ENCODE measurements at regions not wholly inside any gene's neighbourhood (a gene's known extent, or its start where the extent isn't known, plus 50 kb on each side); places are given as distances from the start of the nearest gene placed in this dataset.
A peak's percentile ranks its signal among the peaks of the same experiment; 100 is the strongest.

DNA sequence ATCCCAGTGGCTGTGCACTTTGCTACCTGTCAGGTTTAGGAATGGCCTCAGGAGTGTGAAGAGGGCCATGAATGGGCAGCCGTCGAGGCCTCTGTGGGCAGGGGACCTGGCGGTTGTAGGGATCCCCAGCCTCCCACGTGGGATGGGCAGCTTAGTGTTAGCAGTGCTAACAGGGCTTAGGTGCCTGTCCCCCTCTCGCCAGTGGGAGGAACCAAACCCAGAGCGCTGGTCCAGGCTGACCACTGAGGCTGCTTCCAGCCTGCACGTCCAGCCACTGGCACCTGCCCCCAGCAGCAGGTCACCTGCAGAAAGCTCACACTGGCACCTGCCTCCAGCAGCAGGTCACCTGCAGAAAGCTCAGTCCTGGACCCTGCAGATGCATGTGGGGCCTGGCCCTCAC, 162.2 kb upstream of the CIBAR2 start:
- H3K4me1 Mint-ChIP-seq (ENCODE audit: low read depth), result no peaks in the 10 kb centered on the region
- no peak overlapping the region for H3K4me3 Mint-ChIP-seq
- no peaks in the 10 kb centered on the region for H3K9me3 Mint-ChIP-seq
- intact Hi-C loops (cut with micrococcal nuclease), result no loop called here
- no peaks in the 10 kb centered on the region for H3K36me3 Mint-ChIP-seq (ENCODE audit: low read depth)
- no peak overlapping the region for H3K27ac Mint-ChIP-seq
- H3K27me3 Mint-ChIP-seq (ENCODE audit: insufficient read depth), result no peaks in the 10 kb centered on the region
- DNase-seq (ENCODE audit: low spot score), result no peak

DNA sequence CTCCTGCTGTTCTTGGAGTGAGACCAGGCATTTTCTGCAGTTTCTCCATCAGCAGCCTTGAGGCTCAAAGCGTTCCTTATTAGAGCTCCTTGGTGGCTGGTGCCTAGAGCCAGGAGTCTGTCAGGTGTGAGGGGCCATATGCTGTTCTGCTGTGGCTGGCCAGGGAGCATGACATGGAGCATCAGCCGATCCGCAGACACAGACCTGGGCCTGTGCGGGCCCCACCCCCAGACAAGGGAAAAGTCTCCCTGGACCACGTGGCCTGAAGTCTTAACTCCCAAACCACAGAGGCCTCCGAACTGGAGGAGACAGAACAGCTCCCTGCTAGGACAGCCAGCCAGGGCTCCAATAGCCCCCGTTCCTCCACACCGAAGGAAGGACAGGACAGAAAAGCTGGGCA, 162.7 kb upstream of the CIBAR2 start:
- intact Hi-C loops (cut with micrococcal nuclease), result no loop called here
- no peak for DNase-seq (ENCODE audit: low spot score)
- H3K27me3 Mint-ChIP-seq (ENCODE audit: insufficient read depth), result no peaks in the 10 kb centered on the region

DNA sequence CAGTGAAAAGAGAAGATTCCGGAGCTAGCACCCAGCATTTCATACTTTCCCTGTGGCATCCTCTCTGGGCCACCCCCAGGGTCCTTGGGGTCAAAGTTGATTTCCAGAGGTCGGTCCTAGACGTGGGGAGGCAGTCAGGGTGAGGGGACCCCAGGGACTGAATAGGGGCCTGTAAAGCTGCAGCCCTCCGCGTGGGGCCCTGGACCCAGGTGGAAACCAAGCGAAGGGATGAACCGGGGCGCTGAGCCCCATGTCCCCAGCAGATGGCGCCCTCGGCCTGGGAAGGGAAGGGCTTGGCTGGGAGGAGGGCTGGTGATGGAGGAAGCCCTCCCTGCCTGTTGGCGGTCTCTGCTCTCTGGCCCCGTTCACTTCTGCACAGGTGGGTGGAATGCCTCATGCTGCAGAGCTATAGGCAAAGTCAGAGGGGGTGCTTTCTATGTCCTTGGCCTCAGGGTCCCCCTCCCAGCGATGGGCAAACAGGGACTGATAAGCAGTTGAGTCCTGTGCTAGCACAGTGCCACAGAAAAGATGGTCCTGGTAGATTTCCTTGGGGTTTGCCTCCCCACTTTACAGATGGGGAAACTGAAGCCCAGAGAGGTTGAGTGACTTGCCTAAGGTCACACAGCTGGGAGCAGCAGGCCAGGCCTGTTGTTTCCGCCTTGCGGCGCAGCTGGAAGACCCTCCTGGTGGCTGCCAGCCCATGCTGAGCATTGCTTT, 163.4 kb upstream of the CIBAR2 start:
- Mint-ChIP-seq H3K9me3 (no peaks in the 10 kb centered on the region), H3K27me3 (ENCODE audit: insufficient read depth) (no peaks in the 10 kb centered on the region), H3K4me1 (ENCODE audit: low read depth) (no peaks in the 10 kb centered on the region), H3K27ac (no peak overlapping the region), H3K4me3 (no peak overlapping the region), H3K36me3 (ENCODE audit: low read depth) (no peaks in the 10 kb centered on the region)
- intact Hi-C loops (cut with micrococcal nuclease), result no loop called here
- DNase-seq (ENCODE audit: low spot score), result peak; percentile 43

More for the DNA sequence above, 162.7 kb upstream of the CIBAR2 start:
- H3K4me3 Mint-ChIP-seq, result no peak overlapping the region
- no peaks in the 10 kb centered on the region for H3K9me3 Mint-ChIP-seq
- no peaks in the 10 kb centered on the region for H3K4me1 Mint-ChIP-seq (ENCODE audit: low read depth)
- H3K36me3 Mint-ChIP-seq (ENCODE audit: low read depth), result no peaks in the 10 kb centered on the region
- H3K27ac Mint-ChIP-seq, result no peak overlapping the region

DNA sequence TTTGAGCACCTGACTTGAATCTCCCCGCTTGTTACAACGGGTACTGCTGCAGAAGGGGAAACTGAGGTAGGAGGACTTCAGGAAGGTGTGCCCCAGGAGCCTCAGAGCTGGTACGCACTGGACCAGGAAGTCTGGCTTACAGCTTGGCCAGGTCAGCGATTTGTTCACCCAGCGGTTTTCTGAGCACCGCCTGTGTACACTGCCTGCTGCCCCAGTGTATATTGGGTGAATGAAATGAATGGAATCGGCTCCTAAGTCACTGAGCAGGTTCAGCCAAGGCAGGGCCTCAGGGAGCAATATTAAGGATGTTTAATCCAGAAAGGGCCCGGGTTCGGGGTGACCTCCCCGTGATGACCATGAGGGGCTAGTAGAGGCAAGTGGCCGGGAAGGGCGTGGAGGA, 164.0 kb upstream of the CIBAR2 start:
- no peak overlapping the region for H3K27ac Mint-ChIP-seq
- H3K9me3 Mint-ChIP-seq, result no peaks in the 10 kb centered on the region
- H3K27me3 Mint-ChIP-seq (ENCODE audit: insufficient read depth), result no peaks in the 10 kb centered on the region
- H3K4me1 Mint-ChIP-seq (ENCODE audit: low read depth), result no peaks in the 10 kb centered on the region
- DNase-seq (ENCODE audit: low spot score), result no peak
- no peaks in the 10 kb centered on the region for H3K36me3 Mint-ChIP-seq (ENCODE audit: low read depth)
- H3K4me3 Mint-ChIP-seq, result no peak overlapping the region
- intact Hi-C loops (cut with micrococcal nuclease), result no loop called here

DNA sequence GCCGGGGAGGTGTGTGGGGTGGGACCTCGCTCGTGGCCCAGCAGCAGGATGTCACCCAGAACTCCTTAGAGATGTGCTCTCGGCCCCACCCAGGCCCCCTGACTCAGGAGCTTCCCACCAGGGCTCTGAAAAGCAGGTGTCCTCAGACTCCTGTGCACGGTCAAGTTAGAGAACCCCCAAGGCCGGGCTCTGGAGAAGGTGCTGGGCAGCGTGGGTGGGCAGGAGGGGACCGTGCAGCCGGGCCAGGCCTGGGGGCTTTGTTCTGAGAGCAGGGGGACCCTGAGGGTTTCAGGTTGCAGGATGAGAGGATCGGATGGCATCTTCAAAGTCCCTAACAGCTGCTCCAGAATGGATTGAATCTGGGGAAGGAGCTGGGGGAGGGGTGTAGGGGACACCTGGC, 164.4 kb upstream of the CIBAR2 start:
- intact Hi-C loops (cut with micrococcal nuclease), result no loop called here
- Mint-ChIP-seq H3K4me3 (no peak overlapping the region), H3K36me3 (ENCODE audit: low read depth) (no peaks in the 10 kb centered on the region), H3K9me3 (no peaks in the 10 kb centered on the region), H3K4me1 (ENCODE audit: low read depth) (no peaks in the 10 kb centered on the region), H3K27ac (no peak overlapping the region), H3K27me3 (ENCODE audit: insufficient read depth) (no peaks in the 10 kb centered on the region)
- no peak for DNase-seq (ENCODE audit: low spot score)

DNA sequence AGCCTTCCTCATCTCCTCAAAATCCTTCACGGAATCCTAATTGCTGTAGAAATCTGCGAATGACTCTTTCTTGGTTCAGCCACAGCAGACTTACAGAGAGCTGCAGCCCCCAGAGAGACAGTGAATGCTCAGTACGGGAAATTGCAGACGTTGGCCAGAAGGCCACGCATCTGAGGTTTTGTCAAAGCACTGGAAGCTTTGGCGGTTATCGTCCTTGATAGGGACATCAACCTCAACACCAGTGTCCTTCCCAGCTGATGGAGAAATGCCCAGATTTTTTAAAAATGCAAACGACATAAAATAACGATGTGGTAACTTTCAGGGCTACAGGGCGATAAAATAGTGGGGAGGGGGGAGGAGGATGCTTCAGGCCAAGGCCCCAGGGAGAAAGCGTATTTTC, 166.6 kb upstream of the CIBAR2 start:
- Mint-ChIP-seq H3K4me1 (ENCODE audit: low read depth) (no peaks in the 10 kb centered on the region), H3K27me3 (ENCODE audit: insufficient read depth) (no peaks in the 10 kb centered on the region), H3K27ac (no peak overlapping the region), H3K9me3 (no peaks in the 10 kb centered on the region), H3K36me3 (ENCODE audit: low read depth) (no peaks in the 10 kb centered on the region), H3K4me3 (no peak overlapping the region)
- no peak for DNase-seq (ENCODE audit: low spot score)
- intact Hi-C loops (cut with micrococcal nuclease), result no loop called here

DNA sequence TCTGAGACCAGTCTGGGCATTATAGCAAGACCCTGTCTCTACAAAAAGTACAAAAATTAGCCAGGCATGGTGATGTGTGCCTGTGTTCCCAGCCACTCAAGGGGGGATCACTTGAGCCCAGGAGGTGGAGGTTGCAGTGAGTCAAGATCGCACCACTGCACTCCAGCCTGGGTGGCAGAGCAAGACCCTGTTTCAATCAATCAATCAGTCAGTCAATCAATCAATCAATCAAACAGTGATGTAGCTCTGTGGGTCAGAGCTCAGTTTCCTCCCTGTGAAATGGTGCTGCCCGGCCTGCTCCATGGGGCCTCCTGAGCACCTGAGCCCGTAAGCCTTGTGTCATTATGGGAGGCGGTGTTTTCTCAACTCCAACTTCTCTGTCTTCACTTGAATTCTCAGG, 167.1 kb upstream of the CIBAR2 start:
- H3K9me3 Mint-ChIP-seq, result no peaks in the 10 kb centered on the region
- DNase-seq (ENCODE audit: low spot score), result no peak
- no peaks in the 10 kb centered on the region for H3K27me3 Mint-ChIP-seq (ENCODE audit: insufficient read depth)
- H3K4me3 Mint-ChIP-seq, result no peak overlapping the region
- H3K36me3 Mint-ChIP-seq (ENCODE audit: low read depth), result no peaks in the 10 kb centered on the region
- intact Hi-C loops (cut with micrococcal nuclease), result no loop called here
- H3K4me1 Mint-ChIP-seq (ENCODE audit: low read depth), result no peaks in the 10 kb centered on the region
- H3K27ac Mint-ChIP-seq, result no peak overlapping the region

DNA sequence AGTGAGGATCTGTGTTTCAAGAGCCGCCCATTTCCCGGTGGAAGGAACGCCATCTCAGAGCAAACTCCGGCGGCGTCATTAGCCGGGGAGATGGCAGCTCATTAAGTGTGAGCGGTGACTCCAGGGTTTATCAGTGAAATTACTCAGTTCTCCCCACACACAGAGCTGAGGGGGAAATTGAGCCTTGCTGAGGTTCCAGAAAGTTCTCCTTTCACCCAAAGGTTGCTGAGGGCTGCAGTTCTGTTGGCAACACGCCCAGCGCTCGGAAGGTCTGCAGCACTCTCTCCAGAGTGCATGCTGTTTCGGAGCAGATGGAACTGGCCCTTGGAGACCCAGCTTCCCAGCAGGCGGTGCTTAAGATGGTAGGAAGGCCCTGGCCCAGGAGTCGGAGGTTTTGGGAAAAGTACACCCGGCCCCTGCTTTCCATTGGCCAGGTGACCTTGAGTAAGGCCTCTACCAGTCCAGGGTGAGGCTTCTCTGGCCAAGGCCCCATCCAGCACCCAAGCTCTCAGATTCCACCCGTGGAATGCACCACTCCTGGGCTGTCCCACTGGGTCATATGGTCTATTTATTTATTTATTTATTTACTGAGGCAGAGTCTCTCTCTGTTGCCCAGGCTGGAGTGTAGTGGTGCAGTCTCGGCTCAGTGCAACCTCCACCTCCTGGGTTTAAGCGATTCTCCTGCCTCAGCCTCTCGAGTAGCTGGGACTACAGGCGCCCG, 167.7 kb upstream of the CIBAR2 start:
- Mint-ChIP-seq H3K9me3 (no peaks in the 10 kb centered on the region), H3K4me1 (ENCODE audit: low read depth) (no peaks in the 10 kb centered on the region), H3K4me3 (no peak overlapping the region), H3K27me3 (ENCODE audit: insufficient read depth) (no peaks in the 10 kb centered on the region), H3K27ac (no peak overlapping the region), H3K36me3 (ENCODE audit: low read depth) (no peaks in the 10 kb centered on the region)
- intact Hi-C loops (cut with micrococcal nuclease), result no loop called here
- no peak for DNase-seq (ENCODE audit: low spot score)

DNA sequence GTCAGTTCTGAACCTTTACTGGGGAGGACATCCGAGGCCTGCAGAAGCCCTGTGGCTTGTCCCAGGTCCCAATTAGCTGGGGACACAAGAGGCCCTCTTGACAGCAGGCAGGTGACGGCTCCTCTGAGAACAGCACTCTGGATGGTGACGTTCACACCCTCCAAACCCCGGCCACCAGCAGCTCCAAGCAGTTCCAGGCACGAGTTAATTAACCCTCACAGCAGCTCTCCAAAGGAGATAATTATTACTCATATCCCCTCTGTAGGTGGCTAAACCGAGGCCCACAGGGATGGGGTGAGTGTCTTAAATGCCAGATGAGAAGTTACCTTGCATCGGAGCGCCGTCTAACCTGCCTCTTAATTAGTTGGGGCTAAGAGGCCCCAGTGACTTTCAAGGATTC, 168.9 kb upstream of the CIBAR2 start:
- no peak overlapping the region for H3K27ac Mint-ChIP-seq
- DNase-seq (ENCODE audit: low spot score), result no peak
- H3K36me3 Mint-ChIP-seq (ENCODE audit: low read depth), result no peaks in the 10 kb centered on the region
- H3K4me1 Mint-ChIP-seq (ENCODE audit: low read depth), result no peaks in the 10 kb centered on the region
- no peaks in the 10 kb centered on the region for H3K9me3 Mint-ChIP-seq
- H3K4me3 Mint-ChIP-seq, result no peak overlapping the region
- no peaks in the 10 kb centered on the region for H3K27me3 Mint-ChIP-seq (ENCODE audit: insufficient read depth)
- intact Hi-C loops (cut with micrococcal nuclease), result no loop called here

DNA sequence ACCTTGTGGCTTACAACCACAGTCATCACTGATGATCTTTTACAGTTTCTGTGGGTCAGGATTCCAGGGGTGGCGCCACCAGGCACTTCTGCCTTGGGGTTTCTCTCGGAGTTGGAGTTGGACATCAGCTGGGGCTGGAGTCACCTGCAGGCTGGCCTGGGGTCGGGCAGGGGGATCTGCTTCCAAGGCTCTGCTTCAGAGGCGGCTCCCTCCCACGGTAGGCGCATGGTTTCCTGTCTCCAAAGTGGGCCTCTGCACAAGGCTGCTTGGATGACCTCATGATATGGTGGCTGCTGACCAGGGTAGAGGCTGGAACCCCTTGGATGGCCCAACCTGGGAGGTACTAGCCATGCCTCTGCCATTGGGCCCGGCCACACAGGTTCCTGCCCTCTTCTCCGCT, 170.6 kb upstream of the CIBAR2 start:
- no peak for DNase-seq (ENCODE audit: low spot score)
- H3K27me3 Mint-ChIP-seq (ENCODE audit: insufficient read depth), result no peaks in the 10 kb centered on the region
- no peaks in the 10 kb centered on the region for H3K36me3 Mint-ChIP-seq (ENCODE audit: low read depth)
- H3K4me1 Mint-ChIP-seq (ENCODE audit: low read depth), result no peaks in the 10 kb centered on the region
- intact Hi-C loops (cut with micrococcal nuclease), result no loop called here
- H3K27ac Mint-ChIP-seq, result no peak overlapping the region
- H3K9me3 Mint-ChIP-seq, result no peaks in the 10 kb centered on the region
- no peak overlapping the region for H3K4me3 Mint-ChIP-seq

DNA sequence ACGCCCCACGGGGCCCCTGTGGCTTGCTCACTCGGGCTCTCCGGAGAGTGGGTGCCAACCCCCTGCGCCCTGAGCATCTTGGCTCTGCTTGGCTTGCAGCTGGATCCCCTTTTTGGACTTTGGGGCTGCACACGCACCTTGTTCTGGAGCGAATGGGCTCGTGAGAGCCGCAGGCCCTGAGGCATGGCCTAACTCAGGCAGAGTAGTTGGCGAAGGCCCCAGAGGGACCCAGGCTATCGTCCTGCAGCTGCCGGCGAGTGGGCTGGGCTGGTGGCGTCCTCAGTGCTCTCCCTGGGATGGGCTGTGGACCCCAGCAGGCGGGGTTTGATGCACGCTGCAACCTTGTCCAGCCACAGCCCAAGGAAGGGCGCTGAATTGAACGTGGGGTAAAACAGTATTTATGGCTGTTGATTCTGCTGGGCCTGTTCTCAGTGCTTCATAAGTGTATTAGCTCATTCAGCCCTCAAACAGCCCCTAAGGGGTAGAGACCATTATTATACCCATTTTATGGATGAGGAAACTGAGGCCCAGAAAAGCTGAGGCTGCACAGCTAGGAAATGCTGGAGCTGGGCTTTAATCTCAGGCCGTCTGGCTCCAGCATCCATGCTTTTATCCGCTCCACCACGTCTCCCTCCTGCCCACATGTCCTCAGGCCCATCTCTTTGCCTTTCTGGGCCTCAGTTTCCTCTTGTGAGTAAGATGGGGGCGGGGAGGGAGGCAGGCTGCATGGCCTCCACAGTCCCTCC, 171.2 kb upstream of the CIBAR2 start:
- Mint-ChIP-seq H3K9me3 (no peaks in the 10 kb centered on the region), H3K4me1 (ENCODE audit: low read depth) (no peaks in the 10 kb centered on the region), H3K27me3 (ENCODE audit: insufficient read depth) (no peaks in the 10 kb centered on the region), H3K27ac (no peak overlapping the region), H3K4me3 (no peak overlapping the region), H3K36me3 (ENCODE audit: low read depth) (no peaks in the 10 kb centered on the region)
- intact Hi-C loops (cut with micrococcal nuclease), result no loop called here
- DNase-seq (ENCODE audit: low spot score), result no peak

DNA sequence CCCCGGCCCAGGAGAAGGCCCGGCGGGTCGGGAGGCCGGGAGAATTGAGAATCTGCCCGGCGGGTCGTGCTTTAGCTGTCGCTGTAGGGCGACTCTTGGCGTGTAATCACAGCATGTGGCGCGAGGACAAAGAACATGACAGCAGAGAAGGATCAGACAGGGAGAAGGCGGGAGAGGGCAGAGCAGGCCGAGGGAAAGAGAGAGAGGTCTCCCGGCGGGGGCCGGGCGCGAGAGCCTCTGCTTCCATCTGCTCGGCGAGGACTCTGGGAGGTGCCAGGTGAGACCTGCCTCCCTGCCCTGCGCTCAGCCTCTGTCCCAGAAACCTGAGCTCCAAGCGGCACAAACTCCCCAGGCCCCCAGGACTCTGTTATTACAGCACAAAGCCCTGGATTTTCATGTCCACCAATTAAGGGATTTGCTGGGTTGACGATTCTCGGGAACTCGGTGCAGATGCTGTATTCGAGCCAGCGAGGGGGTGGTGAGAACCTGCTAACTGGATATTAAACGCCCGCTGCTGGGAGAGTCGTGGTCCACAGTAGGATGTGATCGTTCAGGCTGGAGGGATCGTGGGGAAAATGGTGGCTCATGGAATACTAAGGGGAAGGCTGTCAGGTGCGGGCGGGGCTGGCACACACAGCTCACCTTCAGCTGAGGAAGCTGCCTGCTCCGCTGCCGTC, 172.0 kb upstream of the CIBAR2 start:
- no peaks in the 10 kb centered on the region for H3K4me1 Mint-ChIP-seq (ENCODE audit: low read depth)
- H3K27me3 Mint-ChIP-seq (ENCODE audit: insufficient read depth), result no peaks in the 10 kb centered on the region
- no peaks in the 10 kb centered on the region for H3K36me3 Mint-ChIP-seq (ENCODE audit: low read depth)
- no peak for DNase-seq (ENCODE audit: low spot score)
- no peak overlapping the region for H3K4me3 Mint-ChIP-seq
- intact Hi-C loops (cut with micrococcal nuclease), result no loop called here
- no peaks in the 10 kb centered on the region for H3K9me3 Mint-ChIP-seq
- H3K27ac Mint-ChIP-seq, result no peak overlapping the region

DNA sequence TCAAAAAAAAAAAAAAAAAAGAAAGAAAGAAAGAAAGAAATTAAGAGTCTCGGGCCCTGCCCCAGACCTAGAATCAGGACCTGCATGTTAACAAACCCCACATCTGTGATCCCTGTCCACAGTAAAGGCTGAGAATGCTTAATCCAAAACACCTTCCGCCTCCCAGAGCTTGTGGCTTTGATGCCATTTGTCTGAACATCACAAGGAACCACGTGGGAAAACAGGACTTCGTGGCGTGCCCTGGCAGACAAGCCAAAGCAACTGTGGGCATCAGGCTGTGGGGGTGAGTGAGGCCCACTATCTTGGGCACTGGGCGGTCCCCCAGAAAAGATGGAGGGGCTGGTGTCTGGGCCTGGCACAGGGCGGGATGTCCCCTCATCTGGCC, 173.4 kb upstream of the CIBAR2 start:
- Mint-ChIP-seq H3K9me3 (no peaks in the 10 kb centered on the region), H3K36me3 (ENCODE audit: low read depth) (no peaks in the 10 kb centered on the region), H3K4me3 (no peak overlapping the region), H3K27me3 (ENCODE audit: insufficient read depth) (no peaks in the 10 kb centered on the region), H3K27ac (no peak overlapping the region), H3K4me1 (ENCODE audit: low read depth) (no peaks in the 10 kb centered on the region)
- intact Hi-C loops (cut with micrococcal nuclease), result no loop called here
- DNase-seq (ENCODE audit: low spot score), result no peak

All from activated T-helper 1 cell treated with anti-CD3 and anti-CD28 coated beads, Interleukin-12 subunit alpha, Interleukin-12 subunit beta, Interleukin-2, Interleukin-4 antibody, amounts not matched to agents 30 ng/mL and 10 ng/mL and 1 ng/mL, durations not matched to agents 14 hours and 24 hours and 36 hours (primary cell).